HG03159 (cell line): ENCODE measurements at regions not wholly inside any gene's neighbourhood (a gene's known extent, or its start where the extent isn't known, plus 50 kb on each side); places are given as distances from the start of the nearest gene placed in this dataset.

ENCODE experiments used
- ATAC-seq: cut with Tn5 transposase; IDR thresholded peaks from one replicate; pipeline ENCODE4 v1.9.1; 2021; ENCODE audit warnings: mild to moderate bottlenecking, moderate library complexity; ENCODE audit not compliant: unreplicated experiment

GRCh38 chr5:13569090-13569715 is 375.3 kb downstream of the DNAH5 start:
- no peak for ATAC-seq

- ATAC-seq = no peak
Measured at GRCh38 chr5:13567819-13568218, 376.7 kb downstream of the DNAH5 start.

DNA sequence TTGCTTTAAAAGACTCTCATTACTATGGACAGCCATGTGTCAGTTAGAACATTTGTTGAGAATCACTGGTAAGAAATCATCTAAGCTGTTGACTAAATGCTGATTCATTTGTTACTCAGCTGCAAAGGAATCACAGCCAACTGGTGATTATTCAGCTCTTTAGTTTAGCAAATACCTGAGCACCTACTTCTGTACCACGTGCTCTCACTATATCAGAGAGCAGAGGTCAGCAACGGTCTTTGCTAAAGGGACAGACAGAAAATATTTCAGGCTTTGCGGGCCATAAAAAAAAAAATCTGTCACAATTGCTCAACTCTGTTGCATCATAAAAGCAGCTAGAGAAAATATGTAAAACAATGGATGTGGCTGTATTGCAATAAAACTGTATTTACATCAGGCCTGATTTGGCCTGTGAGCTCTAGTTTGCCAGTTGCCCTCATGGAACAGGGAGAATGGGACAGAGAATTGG is 377.6 kb downstream of the DNAH5 start:
- no peak for ATAC-seq

DNA sequence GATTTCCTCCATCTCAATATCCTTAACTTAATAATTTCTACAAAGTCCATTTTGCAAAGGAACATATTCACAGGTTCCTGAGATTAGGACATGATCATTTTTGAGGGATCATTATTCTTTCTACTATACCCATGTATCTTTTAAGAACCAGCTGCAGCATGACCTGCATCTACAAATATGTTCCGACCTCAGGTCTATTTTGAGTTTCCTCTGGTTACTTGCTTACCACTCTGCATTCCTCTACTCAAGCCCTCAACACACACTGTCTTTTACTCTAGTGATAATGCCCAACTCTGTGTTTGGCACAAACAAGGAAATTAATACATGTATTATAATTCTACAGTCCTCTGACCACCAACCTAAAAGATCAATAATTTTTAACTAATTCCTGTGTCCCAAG is 386.1 kb downstream of the DNAH5 start:
- ATAC-seq = no peak

- ATAC-seq = no peak
Measured at GRCh38 chr5:13553896-13554295, 390.6 kb downstream of the DNAH5 start.

DNA sequence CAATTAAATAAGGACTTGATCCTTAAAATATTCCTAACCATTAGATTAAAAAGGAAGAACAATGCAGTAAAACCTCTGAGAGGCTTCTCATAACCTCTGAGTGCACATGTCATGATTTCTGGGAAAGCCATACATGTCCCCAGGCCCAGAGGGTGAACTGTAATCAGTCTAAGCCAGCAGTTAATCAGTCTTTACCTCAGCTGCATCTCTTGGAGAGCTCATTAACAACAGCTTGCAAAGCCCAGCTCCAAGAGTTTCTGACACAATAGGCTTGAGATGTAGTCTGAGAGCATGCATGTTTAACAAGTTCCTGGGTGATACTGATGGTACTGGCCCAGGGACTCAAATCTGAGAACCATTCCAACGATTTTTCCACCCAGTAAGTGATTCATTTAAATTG is 392.1 kb downstream of the DNAH5 start:
- ATAC-seq = no peak

GRCh38 chr5:13551645-13552044 is 392.8 kb downstream of the DNAH5 start:
- ATAC-seq = no peak

DNA sequence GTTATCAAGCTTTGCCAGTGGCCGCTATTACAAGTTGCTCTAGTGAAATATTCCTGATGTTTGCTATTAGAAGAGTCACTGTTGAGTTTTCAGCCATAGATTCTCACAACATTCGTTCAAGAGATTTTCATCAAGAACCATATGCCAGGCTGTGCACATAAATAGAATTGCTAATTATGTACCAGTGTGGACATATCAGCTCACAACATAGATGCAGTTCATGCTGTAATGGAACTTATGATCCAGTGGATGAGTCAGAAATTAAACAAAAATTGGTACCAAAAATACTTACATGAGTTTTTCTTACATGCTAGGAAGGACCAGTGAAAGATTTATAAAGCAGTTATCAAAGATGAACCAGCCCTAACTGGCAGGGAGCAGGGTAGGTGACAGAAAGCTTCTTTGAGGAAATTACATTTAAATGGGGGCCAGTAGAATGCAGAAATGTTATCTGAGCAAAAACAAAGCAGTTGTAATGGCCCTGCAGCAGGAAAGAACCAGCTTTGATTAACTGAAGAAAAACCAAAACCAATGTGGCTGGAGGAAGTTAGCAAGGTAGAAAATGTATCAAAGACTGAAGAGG is 404.2 kb downstream of the DNAH5 start:
- no peak for ATAC-seq

DNA sequence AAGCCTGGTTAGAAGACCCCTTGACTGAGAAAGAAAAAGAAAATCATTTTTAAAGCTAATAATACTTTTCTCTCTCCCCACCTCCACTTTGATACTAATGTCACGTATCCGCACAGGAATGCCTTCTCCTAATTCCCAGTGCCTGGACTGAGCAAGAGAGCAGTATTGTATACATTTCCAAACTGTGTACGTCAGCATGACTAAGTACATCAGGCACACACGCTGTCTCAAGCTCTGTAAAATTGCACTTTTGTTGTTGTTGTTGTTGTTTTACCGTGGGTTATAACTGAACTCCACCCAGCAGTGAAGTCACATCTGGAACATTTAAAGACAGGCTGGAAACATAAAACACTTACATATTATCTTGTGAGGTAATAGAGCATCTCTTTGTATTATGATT is 407.6 kb downstream of the DNAH5 start:
- no peak for ATAC-seq

- ATAC-seq = no peak
Measured at GRCh38 chr5:13533833-13534232, 410.7 kb downstream of the DNAH5 start.

DNA sequence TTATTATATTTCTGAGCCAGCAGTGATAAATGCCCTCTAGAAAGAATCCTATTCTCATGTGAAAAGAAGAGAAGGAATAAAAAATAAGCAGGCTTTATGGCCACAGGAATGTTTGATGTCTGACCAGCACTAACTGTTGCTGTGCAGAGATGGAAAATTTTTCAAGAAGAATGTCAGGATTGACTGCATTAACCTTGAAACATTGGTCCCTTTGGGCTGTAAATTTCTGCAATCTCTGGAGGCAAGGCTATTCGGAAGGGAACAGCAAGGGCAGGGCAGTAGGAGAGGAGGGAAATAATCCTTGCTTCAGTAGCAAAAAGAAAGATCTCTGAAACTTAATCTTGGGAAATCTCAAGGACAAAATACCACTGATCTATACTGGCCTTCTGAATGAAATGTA is 415.2 kb downstream of the DNAH5 start:
- ATAC-seq = no peak

DNA sequence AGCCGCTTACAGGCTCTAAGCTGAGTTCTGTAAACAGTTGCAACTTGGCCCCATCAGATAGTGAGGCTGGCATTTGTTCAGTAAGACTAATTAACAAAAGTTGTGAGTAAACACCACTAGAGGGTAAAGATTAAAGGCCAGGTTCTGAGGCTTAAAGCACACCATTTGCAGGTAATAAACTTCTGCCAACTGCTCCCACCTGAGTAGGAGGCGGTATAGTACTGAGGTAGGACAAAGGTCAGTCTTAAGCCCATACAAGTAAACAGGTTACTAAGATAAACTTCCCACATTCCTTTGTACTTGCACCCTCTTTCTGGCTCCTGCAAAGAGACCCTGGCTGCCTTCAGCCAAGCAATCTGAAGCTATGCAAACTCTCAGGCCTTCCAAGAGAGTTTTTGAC is 419.6 kb downstream of the DNAH5 start:
- ATAC-seq = no peak

- no peak for ATAC-seq
Measured at GRCh38 chr5:13519131-13519530, 425.4 kb downstream of the DNAH5 start.

- ATAC-seq = no peak
Measured at GRCh38 chr5:13516195-13516594, 428.3 kb downstream of the DNAH5 start.

DNA sequence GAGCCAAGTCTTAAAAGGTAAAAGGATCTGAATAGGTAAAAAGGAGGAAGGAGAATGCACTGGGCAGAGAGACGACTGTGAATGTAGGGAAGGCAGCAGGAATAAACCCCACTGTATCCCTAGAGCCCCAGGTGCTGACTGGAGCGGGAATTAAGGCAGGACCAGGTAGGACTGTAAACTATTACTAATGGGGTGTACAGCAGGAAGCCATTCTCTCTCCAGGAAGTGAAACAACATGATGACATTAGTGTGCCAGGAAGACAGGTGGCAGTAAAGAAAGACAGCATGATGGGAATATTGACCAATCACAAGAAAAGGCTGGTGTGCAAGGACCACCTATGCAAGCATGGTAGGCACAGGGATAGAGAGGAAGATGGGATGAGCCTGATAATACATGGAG is 433.0 kb downstream of the DNAH5 start:
- ATAC-seq = no peak

GRCh38 chr5:13510616-13511015 is 433.9 kb downstream of the DNAH5 start:
- ATAC-seq = no peak

DNA sequence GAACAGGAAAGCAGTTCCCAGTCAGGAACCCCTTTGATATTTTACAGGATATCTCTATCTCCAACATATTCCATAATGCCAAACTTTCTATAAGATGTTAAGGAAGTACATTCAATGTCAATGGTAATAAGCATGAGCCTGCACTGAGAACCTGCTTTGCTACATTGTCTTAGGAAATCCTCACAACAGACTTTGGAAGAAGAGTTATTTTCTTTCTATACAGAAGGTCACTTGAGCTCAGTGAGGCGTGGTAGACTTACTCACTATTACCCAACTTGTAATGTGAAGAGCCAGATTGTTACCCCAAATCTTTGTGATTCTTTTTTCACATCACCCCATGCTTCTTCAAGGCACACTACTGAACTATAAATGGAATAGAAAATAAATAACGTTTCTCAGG is 435.9 kb downstream of the DNAH5 start:
- ATAC-seq = no peak

DNA sequence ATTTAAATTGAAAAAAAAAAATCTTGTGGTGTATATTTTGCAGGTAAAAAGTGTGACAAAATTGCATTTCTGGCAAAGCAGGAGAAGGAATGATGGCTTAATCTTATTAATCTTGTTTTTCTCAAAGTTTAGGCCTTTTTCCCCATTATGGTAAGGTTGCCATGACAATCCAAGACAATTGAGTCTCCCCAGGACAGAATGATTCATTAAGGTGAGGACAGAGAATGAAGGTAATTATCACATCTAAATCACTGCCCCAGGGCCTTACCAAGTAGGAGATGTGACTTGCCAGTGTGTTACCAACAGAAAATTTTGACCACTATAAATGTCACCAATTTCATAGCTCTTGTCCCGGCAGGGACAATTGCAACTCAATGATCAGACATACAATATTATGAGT is 439.2 kb downstream of the DNAH5 start:
- no peak for ATAC-seq

DNA sequence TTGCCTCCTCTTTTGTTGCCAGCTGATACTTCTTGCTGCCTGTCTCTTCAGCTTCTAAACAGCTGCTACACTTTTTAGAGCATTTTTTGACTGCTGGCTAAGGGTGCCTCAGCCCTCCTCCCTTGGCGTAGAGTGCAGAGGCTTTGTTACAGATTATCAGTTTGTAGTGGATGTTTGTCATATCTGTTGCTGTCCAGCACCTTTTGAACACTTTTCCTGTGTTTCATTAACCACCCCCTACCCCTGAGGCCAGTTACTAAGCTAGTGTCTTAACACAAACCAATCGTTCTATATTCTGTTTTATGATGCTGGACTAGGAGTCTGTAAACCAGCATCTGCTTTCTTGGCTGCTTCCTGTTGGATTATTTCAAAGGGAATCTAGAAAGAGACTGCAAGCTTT is 441.5 kb downstream of the DNAH5 start:
- no peak for ATAC-seq

GRCh38 chr5:13501176-13501575 is 443.3 kb downstream of the DNAH5 start:
- ATAC-seq = no peak

GRCh38 chr5:13498279-13498678 is 446.2 kb downstream of the DNAH5 start:
- no peak for ATAC-seq

- ATAC-seq = no peak
Measured at GRCh38 chr5:13488254-13488931, 456.1 kb downstream of the DNAH5 start.
